GM12873 (cell line): ENCODE measurements at regions not wholly inside any gene's neighbourhood (a gene's known extent, or its start where the extent isn't known, plus 50 kb on each side); places are given as distances from the start of the nearest gene placed in this dataset.

Experiments used
- TF ChIP-seq, protein P1 (sequence below): IDR thresholded peaks from 2 replicates; pipeline ENCODE4 v1.5.1; 2012; ENCODE audit warnings: low read depth, mild to moderate bottlenecking, moderate library complexity, low read length, control low read depth; ENCODE audit not compliant: insufficient read depth; ENCODE audit errors: missing control alignments

DNA sequence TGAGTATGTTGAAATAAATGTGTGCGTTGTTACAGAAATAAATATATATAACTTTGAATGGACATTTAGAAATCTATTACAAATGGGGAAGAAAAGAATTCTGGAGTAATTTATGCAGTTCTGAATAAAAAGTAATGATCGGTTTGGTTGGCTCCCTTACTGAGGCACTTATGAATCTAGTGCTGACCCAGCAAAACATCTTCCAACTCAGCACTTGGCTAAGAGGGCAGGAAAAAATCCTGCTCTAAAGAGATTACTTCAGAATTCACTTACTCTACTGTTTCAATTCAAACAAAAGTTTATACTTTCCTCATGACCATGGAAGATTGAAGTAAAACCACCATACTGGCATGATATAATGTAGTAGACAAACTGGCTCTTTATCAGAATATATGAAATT is 123.9 kb upstream of the RXFP1 start:
- TF ChIP-seq, protein P1, sequence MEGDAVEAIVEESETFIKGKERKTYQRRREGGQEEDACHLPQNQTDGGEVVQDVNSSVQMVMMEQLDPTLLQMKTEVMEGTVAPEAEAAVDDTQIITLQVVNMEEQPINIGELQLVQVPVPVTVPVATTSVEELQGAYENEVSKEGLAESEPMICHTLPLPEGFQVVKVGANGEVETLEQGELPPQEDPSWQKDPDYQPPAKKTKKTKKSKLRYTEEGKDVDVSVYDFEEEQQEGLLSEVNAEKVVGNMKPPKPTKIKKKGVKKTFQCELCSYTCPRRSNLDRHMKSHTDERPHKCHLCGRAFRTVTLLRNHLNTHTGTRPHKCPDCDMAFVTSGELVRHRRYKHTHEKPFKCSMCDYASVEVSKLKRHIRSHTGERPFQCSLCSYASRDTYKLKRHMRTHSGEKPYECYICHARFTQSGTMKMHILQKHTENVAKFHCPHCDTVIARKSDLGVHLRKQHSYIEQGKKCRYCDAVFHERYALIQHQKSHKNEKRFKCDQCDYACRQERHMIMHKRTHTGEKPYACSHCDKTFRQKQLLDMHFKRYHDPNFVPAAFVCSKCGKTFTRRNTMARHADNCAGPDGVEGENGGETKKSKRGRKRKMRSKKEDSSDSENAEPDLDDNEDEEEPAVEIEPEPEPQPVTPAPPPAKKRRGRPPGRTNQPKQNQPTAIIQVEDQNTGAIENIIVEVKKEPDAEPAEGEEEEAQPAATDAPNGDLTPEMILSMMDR = no peak

DNA sequence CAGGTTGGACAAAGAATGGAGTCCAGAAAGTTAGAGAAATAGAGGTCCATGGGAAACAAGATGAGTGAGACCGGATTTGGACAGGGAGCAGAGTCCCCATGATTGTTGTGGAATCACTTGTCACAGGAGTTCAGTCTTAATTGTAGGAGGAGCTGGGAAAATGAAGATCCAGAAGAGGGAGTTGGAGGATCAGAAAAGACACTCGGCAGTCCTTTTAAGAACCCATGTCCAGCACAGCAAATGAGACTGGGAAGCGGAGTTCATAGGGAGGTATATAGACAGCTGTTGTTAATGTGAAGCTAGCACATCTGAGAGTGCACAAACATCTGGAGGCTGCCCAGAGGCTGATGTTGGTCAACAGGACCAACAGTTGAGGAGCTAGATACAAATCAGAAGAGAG is 111.4 kb upstream of the RXFP1 start:
- TF ChIP-seq, protein P1 = no peak

DNA sequence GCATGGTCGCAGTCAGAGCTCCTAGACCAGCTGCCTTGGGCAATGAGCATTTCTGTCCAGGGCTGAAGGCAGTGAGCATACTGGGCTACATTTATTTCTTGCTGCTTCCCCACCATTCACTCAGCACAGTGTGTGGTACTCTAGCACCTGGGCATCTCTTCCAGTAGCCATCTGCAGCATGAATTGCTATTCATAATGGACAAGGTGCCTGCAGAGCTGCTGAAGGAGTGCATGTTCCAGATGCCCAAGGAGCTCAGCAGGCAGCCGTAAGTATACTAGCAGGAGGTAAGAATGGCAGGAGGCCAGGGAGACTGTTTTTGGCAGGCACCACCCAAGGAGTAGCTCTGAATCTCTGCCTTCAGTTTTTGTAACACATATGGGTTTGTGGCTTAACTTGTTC is 110.4 kb upstream of the RXFP1 start:
- TF ChIP-seq, protein P1 = no peak

DNA sequence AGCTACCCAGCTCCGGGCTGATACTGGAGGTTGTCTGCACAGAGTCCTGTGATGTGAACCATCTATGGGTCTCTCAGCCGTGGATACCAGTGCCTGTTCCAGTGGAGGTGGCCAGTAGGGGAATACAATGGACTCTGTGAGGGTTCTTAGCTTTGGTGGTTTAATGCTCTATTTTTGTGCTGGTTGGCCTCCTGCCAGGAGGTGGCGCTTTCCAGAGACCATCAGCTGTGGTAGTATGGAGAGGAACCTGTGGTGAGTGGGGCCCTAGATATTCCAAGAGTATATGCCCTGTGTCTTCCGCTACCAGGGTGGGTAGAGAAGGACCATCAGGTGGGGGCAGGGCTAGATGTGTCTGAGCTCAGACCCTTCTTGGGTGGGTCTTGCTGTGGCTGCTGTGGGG is 103.0 kb upstream of the RXFP1 start:
- TF ChIP-seq, protein P1 = peak; percentile 31

DNA sequence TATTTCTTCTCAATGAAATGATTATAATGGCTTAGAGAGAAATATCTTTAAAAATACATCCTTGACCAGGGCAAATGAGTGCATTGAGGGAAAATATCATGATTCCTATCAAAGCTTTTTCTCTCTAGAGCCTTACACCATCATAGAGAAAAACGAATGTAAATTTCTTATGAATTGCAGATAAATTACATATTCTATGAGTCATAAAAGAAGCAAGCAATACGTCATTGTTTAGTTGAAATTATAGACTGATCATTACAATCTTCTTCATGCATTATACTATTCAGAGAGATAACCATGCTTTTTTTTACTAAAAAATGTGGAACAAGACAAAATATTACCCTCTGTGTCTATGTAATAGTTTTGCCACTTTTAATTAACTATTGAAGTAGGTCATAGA is 100.9 kb upstream of the RXFP1 start:
- TF ChIP-seq, protein P1 = no peak

DNA sequence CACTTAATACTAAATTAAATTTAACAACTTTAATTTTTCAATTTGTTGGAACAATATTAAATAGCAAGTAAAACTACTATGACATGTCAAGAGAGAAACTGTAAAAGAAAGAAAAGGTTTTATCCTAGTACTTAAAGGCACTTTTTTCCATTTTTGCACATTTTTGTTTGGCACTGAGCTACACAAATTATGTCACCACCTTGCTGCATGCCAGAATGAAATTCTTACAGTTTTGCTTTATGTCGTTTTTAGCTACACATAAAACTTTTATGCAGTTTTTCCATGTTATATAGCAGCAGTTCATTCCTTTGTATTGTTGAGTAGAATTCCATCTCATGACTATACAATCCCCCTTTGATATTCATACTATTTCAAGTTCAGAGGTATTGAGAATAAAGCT is 99.1 kb upstream of the RXFP1 start:
- TF ChIP-seq, protein P1 = no peak

DNA sequence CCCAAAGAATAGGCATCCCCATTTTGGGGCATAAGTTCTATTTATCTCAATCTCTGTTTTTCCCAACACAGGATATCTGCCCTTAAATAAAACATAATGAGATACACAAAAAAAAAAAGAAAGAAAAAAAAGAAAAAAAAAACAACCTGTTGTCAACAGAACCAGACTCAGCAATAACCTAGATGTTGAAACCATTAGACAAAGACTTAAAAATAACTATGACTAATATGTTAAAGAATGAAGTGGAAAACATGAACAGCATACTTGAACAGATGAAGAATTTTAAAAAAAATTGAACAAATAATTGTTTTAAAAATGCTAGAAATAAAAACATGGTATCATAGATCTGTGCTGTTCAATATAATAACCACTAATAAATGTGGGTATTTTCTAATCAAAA is 93.4 kb upstream of the RXFP1 start:
- TF ChIP-seq, protein P1 = no peak
